IPS-18a (cell line): ENCODE measurements at regions not wholly inside any gene's neighbourhood (a gene's known extent, or its start where the extent isn't known, plus 50 kb on each side); places are given as distances from the start of the nearest gene placed in this dataset.
"Not testable (repeated sequence)": the region's sequence is repeated elsewhere in the genome, so short reads cannot be mapped to it uniquely, and the experiment has no call there.

Source experiments
- H3K27ac ChIP-seq: one replicate; pipeline ENCODE4 v1.5.1; 2013; ENCODE audit warnings: low read length
- H3K27me3 ChIP-seq: one replicate; pipeline ENCODE4 v1.6.1; 2013; ENCODE audit warnings: mild to moderate bottlenecking, low read length; ENCODE audit not compliant: control insufficient read depth, insufficient read depth
- H3K36me3 ChIP-seq: one replicate; pipeline ENCODE4 v1.6.1; 2013; ENCODE audit warnings: low read depth, low read length; ENCODE audit not compliant: control insufficient read depth
- H3K4me1 ChIP-seq: one replicate; pipeline ENCODE4 v1.6.1; 2013; ENCODE audit warnings: low read depth, low read length; ENCODE audit not compliant: control insufficient read depth
- H3K4me3 ChIP-seq: one replicate; pipeline ENCODE4 v1.5.1; 2013; ENCODE audit warnings: low read length
- H3K9ac ChIP-seq: one replicate; pipeline ENCODE4 v1.6.1; 2013; ENCODE audit warnings: mild to moderate bottlenecking, low read length, moderate library complexity
- H3K9me3 ChIP-seq: one replicate; pipeline ENCODE4 v1.6.1; 2013; ENCODE audit warnings: low read depth, low read length; ENCODE audit not compliant: control insufficient read depth

GRCh38 chr18:32884543-32884942 lies 111.7 kb upstream of the KLHL14 start:
- Histone ChIP-seq H3K9me3 (no peaks in the 10 kb centered on the region), H3K4me3 (no peak overlapping the region), H3K27ac (no peak overlapping the region), H3K9ac (no peak overlapping the region), H3K27me3 (no peaks in the 10 kb centered on the region), H3K4me1 (peaks cover 18% of the 10 kb centered on the region), H3K36me3 (no peaks in the 10 kb centered on the region)

- peaks cover 10% of the 10 kb centered on the region for H3K4me1 ChIP-seq
- no peak overlapping the region for H3K4me3 ChIP-seq
- H3K9ac ChIP-seq, result no peak overlapping the region
- no peaks in the 10 kb centered on the region for H3K27me3 ChIP-seq
- no peaks in the 10 kb centered on the region for H3K9me3 ChIP-seq
- no peaks in the 10 kb centered on the region for H3K36me3 ChIP-seq
- H3K27ac ChIP-seq, result no peak overlapping the region
Measured at GRCh38 chr18:32881009-32881408, 108.2 kb upstream of the KLHL14 start.

GRCh38 chr18:32879497-32879896 lies 106.7 kb upstream of the KLHL14 start:
- Histone ChIP-seq H3K9ac (no peak overlapping the region), H3K9me3 (no peaks in the 10 kb centered on the region), H3K27me3 (no peaks in the 10 kb centered on the region), H3K4me1 (peaks cover 10% of the 10 kb centered on the region), H3K27ac (no peak overlapping the region), H3K36me3 (no peaks in the 10 kb centered on the region), H3K4me3 (no peak overlapping the region)

- Histone ChIP-seq H3K9ac (no peak overlapping the region), H3K4me1 (peaks cover 10% of the 10 kb centered on the region), H3K27me3 (no peaks in the 10 kb centered on the region), H3K4me3 (no peak overlapping the region), H3K27ac (no peak overlapping the region), H3K9me3 (no peaks in the 10 kb centered on the region), H3K36me3 (no peaks in the 10 kb centered on the region)
Measured at GRCh38 chr18:32878436-32878835, 105.6 kb upstream of the KLHL14 start.

- Histone ChIP-seq H3K36me3 (no peaks in the 10 kb centered on the region), H3K4me3 (no peak overlapping the region), H3K27me3 (no peaks in the 10 kb centered on the region), H3K9ac (no peak overlapping the region), H3K4me1 (peaks cover 10% of the 10 kb centered on the region), H3K27ac (no peak overlapping the region), H3K9me3 (no peaks in the 10 kb centered on the region)
Measured at GRCh38 chr18:32877371-32877770, 104.5 kb upstream of the KLHL14 start.

DNA sequence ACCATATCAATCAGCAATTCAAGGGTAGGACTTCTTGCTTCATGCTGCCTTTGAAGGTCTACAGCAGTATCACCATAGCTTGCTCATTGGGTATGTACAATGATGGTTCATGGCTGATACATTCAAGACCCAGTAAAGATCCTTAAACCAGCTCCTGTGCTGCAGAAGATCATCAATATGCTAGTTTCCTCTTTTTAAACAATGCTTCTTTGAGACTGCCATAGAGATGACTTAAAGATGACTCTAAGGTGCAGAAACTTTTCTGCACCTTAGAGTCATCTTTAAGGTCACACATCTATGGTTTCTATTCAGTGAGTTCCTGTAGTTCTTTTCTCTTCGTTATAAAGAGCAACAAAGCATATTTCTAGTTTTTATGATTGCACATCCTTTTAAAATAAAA lies 102.8 kb upstream of the KLHL14 start:
- Histone ChIP-seq H3K4me1 (peaks cover 10% of the 10 kb centered on the region), H3K27ac (no peak overlapping the region), H3K9ac (no peak overlapping the region), H3K27me3 (no peaks in the 10 kb centered on the region), H3K36me3 (no peaks in the 10 kb centered on the region), H3K4me3 (no peak overlapping the region), H3K9me3 (no peaks in the 10 kb centered on the region)

DNA sequence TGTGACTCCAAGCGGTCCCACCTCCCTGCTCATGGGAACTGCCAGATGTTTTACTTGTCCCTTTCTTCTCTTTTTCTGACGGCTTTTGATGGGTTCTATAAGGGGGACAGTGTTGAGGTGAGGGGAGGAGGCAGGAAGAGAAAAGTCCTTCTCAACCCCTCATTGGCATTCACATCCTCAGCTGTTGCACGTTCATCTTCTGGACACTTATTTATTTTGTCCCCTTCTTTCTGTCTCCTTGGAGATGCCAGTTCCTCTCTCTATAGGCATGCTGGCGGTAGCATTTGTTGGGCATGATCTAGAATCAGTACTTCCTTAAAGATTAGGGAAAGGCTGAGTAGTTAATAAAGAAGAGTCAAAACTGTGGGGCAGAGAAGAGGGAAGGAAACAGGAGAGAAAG lies 99.0 kb upstream of the KLHL14 start:
- H3K27ac ChIP-seq, result no peak overlapping the region
- no peaks in the 10 kb centered on the region for H3K27me3 ChIP-seq
- H3K9me3 ChIP-seq, result no peaks in the 10 kb centered on the region
- H3K4me3 ChIP-seq, result no peak overlapping the region
- peaks cover 16% of the 10 kb centered on the region for H3K4me1 ChIP-seq
- H3K36me3 ChIP-seq, result no peaks in the 10 kb centered on the region
- H3K9ac ChIP-seq, result no peak overlapping the region

DNA sequence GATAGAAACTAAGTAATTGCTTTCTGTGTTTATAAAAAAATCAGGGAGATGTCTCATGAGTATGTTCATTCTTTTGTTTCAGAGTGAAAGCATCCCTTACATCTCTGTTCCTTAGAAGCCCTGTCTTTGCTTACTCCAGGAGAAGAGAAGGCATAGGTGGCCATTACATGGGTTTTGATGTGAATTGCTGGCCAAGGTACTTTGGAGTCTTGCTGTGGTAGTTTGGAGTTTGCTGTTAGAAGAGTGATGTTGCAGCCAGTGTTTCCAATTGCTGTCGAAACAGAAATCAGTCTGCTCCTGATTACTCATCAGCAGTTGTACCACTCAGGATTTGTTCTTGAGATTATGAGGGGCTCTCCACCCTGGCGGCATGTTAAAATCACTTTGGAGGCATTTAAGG lies 97.8 kb upstream of the KLHL14 start:
- H3K27ac ChIP-seq, result no peak overlapping the region
- H3K4me3 ChIP-seq, result no peak overlapping the region
- H3K27me3 ChIP-seq, result no peaks in the 10 kb centered on the region
- H3K9me3 ChIP-seq, result no peaks in the 10 kb centered on the region
- H3K36me3 ChIP-seq, result no peaks in the 10 kb centered on the region
- peaks cover 16% of the 10 kb centered on the region for H3K4me1 ChIP-seq
- H3K9ac ChIP-seq, result no peak overlapping the region

- no peaks in the 10 kb centered on the region for H3K27me3 ChIP-seq
- H3K4me3 ChIP-seq, result no peak overlapping the region
- H3K4me1 ChIP-seq, result peaks cover 16% of the 10 kb centered on the region
- H3K9me3 ChIP-seq, result no peaks in the 10 kb centered on the region
- H3K36me3 ChIP-seq, result no peaks in the 10 kb centered on the region
- no peak overlapping the region for H3K9ac ChIP-seq
- no peak overlapping the region for H3K27ac ChIP-seq
Measured at GRCh38 chr18:32868406-32868805, 95.6 kb upstream of the KLHL14 start.

- no peak overlapping the region for H3K4me3 ChIP-seq
- H3K27me3 ChIP-seq, result no peaks in the 10 kb centered on the region
- H3K9me3 ChIP-seq, result no peaks in the 10 kb centered on the region
- no peaks in the 10 kb centered on the region for H3K36me3 ChIP-seq
- H3K9ac ChIP-seq, result no peak overlapping the region
- no peak overlapping the region for H3K27ac ChIP-seq
- peaks cover 16% of the 10 kb centered on the region for H3K4me1 ChIP-seq
Measured at GRCh38 chr18:32867936-32868335, 95.1 kb upstream of the KLHL14 start.

GRCh38 chr18:32867330-32867729 lies 94.5 kb upstream of the KLHL14 start:
- no peak overlapping the region for H3K27ac ChIP-seq
- H3K4me1 ChIP-seq, result peaks cover 16% of the 10 kb centered on the region
- no peaks in the 10 kb centered on the region for H3K36me3 ChIP-seq
- no peak overlapping the region for H3K9ac ChIP-seq
- no peaks in the 10 kb centered on the region for H3K27me3 ChIP-seq
- H3K9me3 ChIP-seq, result no peaks in the 10 kb centered on the region
- no peak overlapping the region for H3K4me3 ChIP-seq

DNA sequence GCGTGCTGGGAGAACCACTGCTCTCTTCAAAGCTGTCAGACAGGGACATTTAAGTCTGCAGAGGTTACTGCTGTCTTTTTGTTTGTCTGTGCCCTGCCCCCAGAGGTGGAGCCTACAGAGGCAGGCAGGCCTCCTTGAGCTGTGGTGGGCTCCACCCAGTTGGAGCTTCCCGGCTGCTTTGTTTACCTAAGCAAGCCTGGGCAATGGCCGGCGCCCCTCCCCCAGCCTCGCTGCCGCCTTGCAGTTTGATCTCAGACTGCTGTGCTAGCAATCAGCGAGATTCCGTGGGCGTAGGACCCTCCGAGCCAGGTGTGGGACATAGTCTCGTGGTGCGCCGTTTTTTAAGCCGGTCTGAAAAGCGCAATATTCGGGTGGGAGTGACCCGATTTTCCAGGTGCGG lies 89.2 kb upstream of the KLHL14 start:
- H3K4me1 ChIP-seq, H3K4me3 ChIP-seq, H3K36me3 ChIP-seq, H3K9ac ChIP-seq, H3K9me3 ChIP-seq, H3K27me3 ChIP-seq, H3K27ac ChIP-seq: not testable (repeated sequence)
